AG04449 (cell line): ENCODE measurements at regions not wholly inside any gene's neighbourhood (a gene's known extent, or its start where the extent isn't known, plus 50 kb on each side); places are given as distances from the start of the nearest gene placed in this dataset.

ENCODE experiments used
- CTCF ChIA-PET: fragments of 350-600 bp; formaldehyde crosslinking; extraction: SDS; loops from one replicate; lab custom pipeline; 2021; ENCODE audit warnings: antibody characterized with exemption; lab: Yijun Ruan, JAX
- POLR2A ChIA-PET: fragments of 400-600, 350-600 bp; formaldehyde crosslinking; extraction: SDS; loops from one replicate; lab custom pipeline; 2020; ENCODE audit warnings: antibody characterized with exemption, inconsistent platforms; lab: Yijun Ruan, JAX
- DNase-seq: peaks from one replicate; pipeline ENCODE4 v3.0.0-alpha.2; 2010; ENCODE audit warnings: low read depth, low spot score
- H3K4me3 ChIP-seq: 2 replicates; pipeline ENCODE4 v1.5.1; 2011; ENCODE audit warnings: low read depth, mild to moderate bottlenecking, control low read depth, low read length
- CTCF ChIP-seq: IDR thresholded peaks from one replicate; pipeline ENCODE4 v1.5.1; 2011; ENCODE audit warnings: mild to moderate bottlenecking, moderate library complexity, low read length, control low read depth, inconsistent platforms; ENCODE audit not compliant: insufficient read depth; ENCODE audit errors: missing control alignments

DNA sequence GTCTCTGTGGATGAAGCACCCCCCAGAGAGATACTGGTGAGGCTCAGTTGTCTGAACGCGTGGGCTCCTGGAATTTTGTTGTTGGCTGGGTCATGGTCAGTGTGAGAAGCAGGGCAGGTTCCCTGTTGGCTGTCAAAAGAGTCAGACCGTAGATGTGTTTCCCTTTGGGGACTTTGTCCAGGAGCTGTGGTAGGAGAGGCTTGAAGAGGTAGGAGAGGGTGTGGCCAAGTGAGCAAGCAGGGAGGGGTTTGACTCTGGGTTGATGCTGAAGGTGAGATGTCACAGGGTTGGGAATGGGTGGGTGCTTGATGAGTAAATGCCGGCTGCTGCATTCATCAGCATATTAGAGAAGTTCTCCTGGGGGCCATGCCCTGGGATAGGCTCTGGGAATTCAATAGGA lies 803.2 kb downstream of the TBC1D22A start:
- no peak for DNase-seq
- POLR2A ChIA-PET, result no interaction called here
- no peak for TF ChIP-seq CTCF
- CTCF ChIA-PET, result no interaction called here
- H3K4me3 ChIP-seq, result no peak overlapping the region

- ChIA-PET CTCF (no interaction called here), POLR2A (no interaction called here)
Observed at GRCh38 chr22:47564651-47565434, 802.4 kb downstream of the TBC1D22A start.

GRCh38 chr22:47564158-47564450 lies 801.7 kb downstream of the TBC1D22A start:
- H3K4me3 ChIP-seq, result no peak overlapping the region
- POLR2A ChIA-PET, result no interaction called here
- no peak for DNase-seq
- no peak for TF ChIP-seq CTCF
- CTCF ChIA-PET, result no interaction called here

More at GRCh38 chr22:47564651-47565434, 802.4 kb downstream of the TBC1D22A start:
- H3K4me3 ChIP-seq, result no peak overlapping the region
- no peak for TF ChIP-seq CTCF
- no peak for DNase-seq

DNA sequence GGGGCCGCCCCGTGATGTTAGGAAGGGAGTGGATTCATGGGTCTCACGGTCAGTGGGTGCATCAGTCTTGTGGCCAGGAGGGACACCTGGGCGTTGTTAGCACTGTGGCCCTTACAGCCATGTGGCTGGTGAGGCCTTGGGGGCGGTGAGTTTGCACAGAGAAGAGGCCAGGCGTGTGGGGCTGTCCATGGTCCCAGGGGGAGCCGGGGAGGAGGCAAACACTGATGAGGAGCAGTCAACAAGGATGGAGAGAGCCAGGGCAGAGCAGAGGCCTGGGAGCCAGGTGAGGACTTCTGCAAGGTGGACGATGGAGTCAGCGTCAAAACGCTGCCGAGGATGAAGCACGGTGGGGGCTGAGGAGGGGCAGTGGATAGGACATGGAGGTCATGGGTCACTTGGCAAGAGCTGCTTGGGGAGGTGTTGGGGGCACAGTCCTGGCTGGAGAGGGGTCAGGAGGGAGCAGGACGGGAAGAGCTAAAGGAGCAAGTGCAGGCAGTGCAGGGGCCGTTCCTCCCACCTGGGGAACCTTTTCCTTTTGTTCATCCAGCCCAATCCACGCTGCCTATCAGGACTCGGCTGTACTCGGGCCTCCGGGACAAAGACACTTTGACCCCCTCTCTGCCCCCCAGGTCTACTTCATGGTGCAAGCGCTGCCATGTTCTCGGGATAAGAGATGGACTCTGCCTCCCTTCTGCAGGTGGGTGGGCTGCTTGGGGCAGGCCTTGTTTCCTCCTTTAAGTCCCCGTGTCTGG lies 801.1 kb downstream of the TBC1D22A start:
- CTCF ChIA-PET, result no interaction called here

DNA sequence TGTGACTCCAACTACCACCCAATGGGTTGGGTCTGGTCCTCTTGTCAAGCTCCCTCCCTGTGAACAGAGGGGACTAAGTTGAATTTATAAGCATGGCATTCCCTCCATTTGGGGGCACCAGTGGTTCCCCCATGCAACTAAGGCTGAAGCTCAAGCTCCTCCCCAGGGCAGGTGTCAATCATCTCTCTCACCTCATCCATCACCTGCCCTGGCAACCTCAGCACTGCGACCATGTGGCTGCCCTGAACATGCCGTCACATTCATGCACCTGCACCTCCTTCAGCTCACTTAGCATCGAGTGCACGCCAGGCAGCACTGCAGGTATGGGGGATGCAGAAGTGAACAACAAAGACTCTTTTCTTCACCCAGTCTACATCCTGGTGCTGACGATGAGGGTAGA lies 799.3 kb downstream of the TBC1D22A start:
- DNase-seq, result no peak
- CTCF ChIA-PET, result no interaction called here
- H3K4me3 ChIP-seq, result no peak overlapping the region
- TF ChIP-seq CTCF, result no peak
- POLR2A ChIA-PET, result no interaction called here

More for the DNA sequence above, 801.1 kb downstream of the TBC1D22A start:
- no peak for DNase-seq
- POLR2A ChIA-PET, result no interaction called here
- no peak for TF ChIP-seq CTCF
- H3K4me3 ChIP-seq, result no peak overlapping the region

DNA sequence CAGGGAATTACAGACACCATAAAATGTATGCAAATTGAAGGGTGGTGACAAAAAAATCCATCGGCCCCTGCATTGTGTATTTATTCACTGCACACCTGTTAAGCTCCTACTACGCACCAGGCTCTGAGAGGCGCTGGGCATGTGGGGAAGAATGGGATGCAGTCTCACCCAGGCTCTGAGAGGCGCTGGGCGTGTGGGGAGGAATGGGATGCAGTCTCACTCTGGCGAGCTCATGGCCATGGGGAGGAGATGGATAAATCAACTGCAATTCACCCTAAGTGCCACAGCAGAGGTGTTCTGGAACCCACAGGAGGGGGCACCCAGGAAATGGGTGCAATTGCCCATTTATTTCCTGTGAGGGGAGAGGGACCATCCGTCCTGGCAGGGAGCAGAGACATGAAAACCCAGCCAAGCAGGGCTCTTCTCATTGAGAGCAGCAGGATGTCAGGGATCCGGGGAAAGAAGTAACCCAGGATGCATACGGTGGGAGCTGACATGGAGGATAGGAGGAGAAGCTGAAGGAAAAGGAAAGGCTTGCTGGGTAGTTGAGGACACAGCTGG lies 798.7 kb downstream of the TBC1D22A start:
- TF ChIP-seq CTCF, result no peak
- ChIA-PET CTCF (no interaction called here), POLR2A (no interaction called here)
- no peak for DNase-seq
- H3K4me3 ChIP-seq, result no peak overlapping the region
